ENCODE measurements at regions not wholly inside any gene's neighbourhood (a gene's known extent, or its start where the extent isn't known, plus 50 kb on each side); places are given as distances from the start of the nearest gene placed in this dataset.
A peak's percentile ranks its signal among the peaks of the same experiment; 100 is the strongest.

- Mint-ChIP-seq H3K4me3 (ENCODE audit: low read depth) (no peak overlapping the region), H3K4me1 (ENCODE audit: low read depth) (peaks cover 1% of the 10 kb centered on the region), H3K36me3 (ENCODE audit: insufficient read depth) (no peaks in the 10 kb centered on the region), H3K9me3 (ENCODE audit: low read depth) (peaks cover 5% of the 10 kb centered on the region), H3K27ac (no peak overlapping the region), H3K27me3 (no peaks in the 10 kb centered on the region)
- DNase-seq (ENCODE audit: low spot score, unreplicated experiment): no peak
- TF ChIP-seq CTCF (IDR thresholded peaks at IDR 0.05; ENCODE audit: unreplicated experiment): no peak
These were observed 643.8 kb upstream of the GALNTL6 start for GRCh38 chr4:171169396-171169795.

GRCh38 chr4:171162478-171162877, 650.7 kb upstream of the GALNTL6 start:
- TF ChIP-seq CTCF (IDR thresholded peaks at IDR 0.05; ENCODE audit: unreplicated experiment): no peak
- H3K9me3 Mint-ChIP-seq (ENCODE audit: low read depth): peaks cover 3% of the 10 kb centered on the region
- peak overlapping the region; percentile 87 for H3K27ac Mint-ChIP-seq
- H3K27me3 Mint-ChIP-seq: no peaks in the 10 kb centered on the region
- DNase-seq (ENCODE audit: low spot score, unreplicated experiment): no peak
- H3K36me3 Mint-ChIP-seq (ENCODE audit: insufficient read depth): no peaks in the 10 kb centered on the region
- peaks cover 30% of the 10 kb centered on the region for H3K4me1 Mint-ChIP-seq (ENCODE audit: low read depth)
- no peak overlapping the region for H3K4me3 Mint-ChIP-seq (ENCODE audit: low read depth)

- H3K36me3 Mint-ChIP-seq (ENCODE audit: insufficient read depth): no peaks in the 10 kb centered on the region
- peaks cover 8% of the 10 kb centered on the region for H3K9me3 Mint-ChIP-seq (ENCODE audit: low read depth)
- DNase-seq (ENCODE audit: low spot score, unreplicated experiment): no peak
- H3K27ac Mint-ChIP-seq: peak overlapping the region; percentile 65
- H3K4me1 Mint-ChIP-seq (ENCODE audit: low read depth): peaks cover 23% of the 10 kb centered on the region
- no peaks in the 10 kb centered on the region for H3K27me3 Mint-ChIP-seq
- H3K4me3 Mint-ChIP-seq (ENCODE audit: low read depth): peak overlapping the region; percentile 24
- TF ChIP-seq CTCF (IDR thresholded peaks at IDR 0.05; ENCODE audit: unreplicated experiment): no peak
These were observed 655.6 kb upstream of the GALNTL6 start for GRCh38 chr4:171157462-171158082.

GRCh38 chr4:171142639-171143038, 670.6 kb upstream of the GALNTL6 start:
- TF ChIP-seq CTCF (IDR thresholded peaks at IDR 0.05; ENCODE audit: unreplicated experiment): no peak

GRCh38 chr4:171142045-171142444, 671.2 kb upstream of the GALNTL6 start:
- Mint-ChIP-seq H3K4me3 (ENCODE audit: low read depth) (no peak overlapping the region), H3K36me3 (ENCODE audit: insufficient read depth) (no peaks in the 10 kb centered on the region), H3K9me3 (ENCODE audit: low read depth) (peaks cover 4% of the 10 kb centered on the region), H3K27ac (no peak overlapping the region), H3K4me1 (ENCODE audit: low read depth) (peaks cover 19% of the 10 kb centered on the region), H3K27me3 (no peaks in the 10 kb centered on the region)
- TF ChIP-seq CTCF (IDR thresholded peaks at IDR 0.05; ENCODE audit: unreplicated experiment): no peak
- DNase-seq (ENCODE audit: low spot score, unreplicated experiment): no peak

More at GRCh38 chr4:171142639-171143038, 670.6 kb upstream of the GALNTL6 start:
- DNase-seq (ENCODE audit: low spot score, unreplicated experiment): no peak
- H3K4me1 Mint-ChIP-seq (ENCODE audit: low read depth): peaks cover 19% of the 10 kb centered on the region
- no peak overlapping the region for H3K4me3 Mint-ChIP-seq (ENCODE audit: low read depth)
- peaks cover 4% of the 10 kb centered on the region for H3K9me3 Mint-ChIP-seq (ENCODE audit: low read depth)
- H3K27me3 Mint-ChIP-seq: no peaks in the 10 kb centered on the region
- no peak overlapping the region for H3K27ac Mint-ChIP-seq
- no peaks in the 10 kb centered on the region for H3K36me3 Mint-ChIP-seq (ENCODE audit: insufficient read depth)
